ENCODE measurements at regions not wholly inside any gene's neighbourhood (a gene's known extent, or its start where the extent isn't known, plus 50 kb on each side); places are given as distances from the start of the nearest gene placed in this dataset.

DNA sequence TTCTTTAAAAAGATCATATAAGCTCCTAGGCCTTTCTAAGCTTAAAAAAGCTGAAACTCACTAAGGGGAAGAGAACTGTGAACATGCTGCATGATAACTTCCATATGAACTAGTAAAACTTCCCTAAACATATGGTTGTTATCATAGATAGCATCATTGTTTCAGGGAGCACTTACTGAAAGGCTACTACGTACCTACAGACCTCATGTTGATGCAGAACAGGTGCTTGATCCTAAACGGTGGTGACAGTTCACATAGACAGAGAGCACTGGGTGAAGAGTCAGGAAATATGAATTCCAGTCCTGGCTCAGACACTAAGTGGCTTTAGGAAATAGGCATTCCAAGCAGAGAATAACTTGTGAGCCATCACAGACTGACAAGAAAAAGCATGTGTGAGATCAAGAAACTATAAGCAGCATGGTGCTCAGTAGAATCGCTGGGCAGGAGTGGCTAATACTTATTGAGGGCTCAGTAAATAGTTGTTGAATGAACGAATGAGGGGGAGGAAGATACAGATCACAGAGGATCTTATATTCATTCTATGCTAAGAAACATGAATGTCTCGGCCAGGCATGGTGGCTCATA lies 78.4 kb upstream of the NUDT4 start:
- Histone ChIP-seq H4K20me1 (ENCODE audit: insufficient read depth, low read length) (no peaks in the 10 kb centered on the region), H2AFZ (ENCODE audit: low read length) (no peak overlapping the region), H3K9me3 (ENCODE audit: low read length) (no peaks in the 10 kb centered on the region), H3K79me2 (ENCODE audit: insufficient read depth, low read depth, low read length) (no peaks in the 10 kb centered on the region), H3K4me1 (ENCODE audit: insufficient read depth, low read length, poor library complexity, severe bottlenecking) (no peaks in the 10 kb centered on the region), H3K27ac (ENCODE audit: low read depth, low read length, poor library complexity, severe bottlenecking) (no peak overlapping the region), H3K4me2 (ENCODE audit: low read length) (no peak overlapping the region), H3K4me3 (ENCODE audit: low read depth, low read length, poor library complexity, severe bottlenecking) (no peak overlapping the region), H3K9me2 (ENCODE audit: insufficient read depth, low read length) (no peaks in the 10 kb centered on the region), H3K36me3 (ENCODE audit: insufficient read depth, low read length) (no peaks in the 10 kb centered on the region)
- CTCF ChIA-PET (ENCODE audit: unreplicated experiment), result no interaction called here
- POLR2A ChIA-PET, result interaction anchor here (0.6 to 1.0 kb wide), 2 partner anchors 10 to 359 kb away, joined by 3 read pairs; no protein-coding TSS in a partner anchor
- intact Hi-C loops (cut with micrococcal nuclease; ENCODE audit: unreplicated experiment), result no loop called here
- no TSS peak for BruUV-seq (replicated peaks)
- no peak for DNase-seq (ENCODE audit: low spot score)
- TF ChIP-seq, protein P1, sequence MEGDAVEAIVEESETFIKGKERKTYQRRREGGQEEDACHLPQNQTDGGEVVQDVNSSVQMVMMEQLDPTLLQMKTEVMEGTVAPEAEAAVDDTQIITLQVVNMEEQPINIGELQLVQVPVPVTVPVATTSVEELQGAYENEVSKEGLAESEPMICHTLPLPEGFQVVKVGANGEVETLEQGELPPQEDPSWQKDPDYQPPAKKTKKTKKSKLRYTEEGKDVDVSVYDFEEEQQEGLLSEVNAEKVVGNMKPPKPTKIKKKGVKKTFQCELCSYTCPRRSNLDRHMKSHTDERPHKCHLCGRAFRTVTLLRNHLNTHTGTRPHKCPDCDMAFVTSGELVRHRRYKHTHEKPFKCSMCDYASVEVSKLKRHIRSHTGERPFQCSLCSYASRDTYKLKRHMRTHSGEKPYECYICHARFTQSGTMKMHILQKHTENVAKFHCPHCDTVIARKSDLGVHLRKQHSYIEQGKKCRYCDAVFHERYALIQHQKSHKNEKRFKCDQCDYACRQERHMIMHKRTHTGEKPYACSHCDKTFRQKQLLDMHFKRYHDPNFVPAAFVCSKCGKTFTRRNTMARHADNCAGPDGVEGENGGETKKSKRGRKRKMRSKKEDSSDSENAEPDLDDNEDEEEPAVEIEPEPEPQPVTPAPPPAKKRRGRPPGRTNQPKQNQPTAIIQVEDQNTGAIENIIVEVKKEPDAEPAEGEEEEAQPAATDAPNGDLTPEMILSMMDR (conservative IDR thresholded peaks at IDR 0.05; ENCODE audit: low read length), result no peak
- no peak for TF ChIP-seq EZH2phosphoT487 (IDR thresholded peaks at IDR 0.05; ENCODE audit: borderline replicate concordance, low read depth, low read length)

DNA sequence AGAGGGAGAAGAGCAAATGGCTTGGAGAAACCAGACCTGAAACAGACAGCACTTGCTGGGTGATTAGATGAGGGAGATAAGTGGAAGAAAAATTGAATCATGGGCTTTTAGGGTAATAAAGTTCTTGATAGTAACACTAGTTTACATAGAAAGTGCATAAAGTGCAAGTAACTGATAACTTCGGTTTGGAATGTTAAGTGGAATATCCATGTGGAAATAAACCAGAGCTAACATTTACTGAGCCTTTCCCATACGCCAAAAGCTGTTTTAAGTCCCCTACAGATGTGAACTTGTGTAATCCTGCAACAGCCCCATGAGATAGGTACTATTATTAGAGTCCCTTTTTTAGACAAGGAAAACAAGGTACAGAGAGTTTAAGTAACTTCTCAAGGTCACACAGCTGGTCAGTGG lies 77.1 kb upstream of the NUDT4 start:
- H3K4me3 ChIP-seq (ENCODE audit: low read depth, low read length, poor library complexity, severe bottlenecking), result no peak overlapping the region
- no peak for DNase-seq (ENCODE audit: low spot score)
- no peaks in the 10 kb centered on the region for H4K20me1 ChIP-seq (ENCODE audit: insufficient read depth, low read length)
- intact Hi-C loops (cut with micrococcal nuclease; ENCODE audit: unreplicated experiment), result no loop called here
- ChIA-PET CTCF (ENCODE audit: unreplicated experiment) (no interaction called here), POLR2A (interaction anchor here (0.6 to 1.0 kb wide), 5 partner anchors 11 to 320 kb away, joined by 3 to 6 read pairs (median 3); no protein-coding TSS in a partner anchor)
- BruUV-seq (replicated peaks), result no TSS peak
- H3K79me2 ChIP-seq (ENCODE audit: insufficient read depth, low read depth, low read length), result no peaks in the 10 kb centered on the region
- no peak overlapping the region for H2AFZ ChIP-seq (ENCODE audit: low read length)
- H3K9me3 ChIP-seq (ENCODE audit: low read length), result no peaks in the 10 kb centered on the region
- no peaks in the 10 kb centered on the region for H3K4me1 ChIP-seq (ENCODE audit: insufficient read depth, low read length, poor library complexity, severe bottlenecking)
- no peaks in the 10 kb centered on the region for H3K36me3 ChIP-seq (ENCODE audit: insufficient read depth, low read length)
- H3K4me2 ChIP-seq (ENCODE audit: low read length), result no peak overlapping the region
- H3K27ac ChIP-seq (ENCODE audit: low read depth, low read length, poor library complexity, severe bottlenecking), result no peak overlapping the region
- no peak for TF ChIP-seq EZH2phosphoT487 (IDR thresholded peaks at IDR 0.05; ENCODE audit: borderline replicate concordance, low read depth, low read length)
- TF ChIP-seq, protein P1 (conservative IDR thresholded peaks at IDR 0.05; ENCODE audit: low read length), result no peak
- H3K9me2 ChIP-seq (ENCODE audit: insufficient read depth, low read length), result no peaks in the 10 kb centered on the region

Measured in OCI-LY7 (cell line).